GM23338 (cell line): ENCODE measurements at regions not wholly inside any gene's neighbourhood (a gene's known extent, or its start where the extent isn't known, plus 50 kb on each side); places are given as distances from the start of the nearest gene placed in this dataset.

Experiments used
- ATAC-seq: fragments of 200-7000 bp; cut with Tn5 transposase; 3 replicates; pipeline ENCODE4 v1.9.1; 2020
- DNase-seq: peaks from one replicate; pipeline ENCODE4 v3.0.0-alpha.2; 2015; ENCODE audit warnings: low spot score
- H2AFZ ChIP-seq: fragments of 200-600 bp; sonication (generic); 2 replicates; pipeline ENCODE4 v1.8.0; 2016; ENCODE audit warnings: antibody characterized with exemption, mild to moderate bottlenecking, moderate library complexity
- H3F3A ChIP-seq: fragments of 200-600 bp; sonication (generic); replicated peaks from 2 replicates; pipeline ENCODE4 v1.8.0; 2017; ENCODE audit warnings: antibody characterized with exemption, mixed run types, low read depth
- H3K27ac ChIP-seq: fragments of 200-600 bp; sonication (generic); 2 replicates; pipeline ENCODE4 v1.6.1; 2016; ENCODE audit warnings: low read depth
- H3K27me3 ChIP-seq: fragments of 200-600 bp; sonication (generic); 2 replicates; pipeline ENCODE4 v1.8.0; 2016; ENCODE audit warnings: mild to moderate bottlenecking, mixed run types, moderate library complexity; ENCODE audit not compliant: insufficient read depth
- H3K36me3 ChIP-seq: fragments of 200-600 bp; sonication (generic); 2 replicates; pipeline ENCODE4 v1.8.0; 2016; ENCODE audit warnings: mild to moderate bottlenecking; ENCODE audit not compliant: insufficient read depth
- H3K4me1 ChIP-seq: fragments of 200-600 bp; sonication (generic); 2 replicates; pipeline ENCODE4 v1.8.0; 2016; ENCODE audit warnings: mild to moderate bottlenecking, moderate library complexity; ENCODE audit not compliant: insufficient read depth
- H3K4me2 ChIP-seq: fragments of 200-600 bp; sonication (generic); 2 replicates; pipeline ENCODE4 v1.7.1; 2017; ENCODE audit warnings: mixed run types
- H3K4me3 ChIP-seq: fragments of 200-600 bp; sonication (generic); 2 replicates; pipeline ENCODE4 v1.6.1; 2016; ENCODE audit warnings: mixed run types
- H3K79me2 ChIP-seq: fragments of 200-600 bp; sonication (generic); replicated peaks from 2 replicates; pipeline ENCODE4 v1.8.0; 2017; ENCODE audit warnings: mild to moderate bottlenecking; ENCODE audit not compliant: insufficient read depth
- H3K9me2 ChIP-seq: fragments of 200-600 bp; sonication (generic); 2 replicates; pipeline ENCODE4 v1.8.0; 2017; ENCODE audit not compliant: insufficient read depth
- H4K20me1 ChIP-seq: fragments of 200-600 bp; sonication (generic); replicated peaks from 2 replicates; pipeline ENCODE4 v1.8.0; 2017; ENCODE audit warnings: mild to moderate bottlenecking; ENCODE audit not compliant: insufficient read depth
- H3K27ac Mint-ChIP-seq: 2 replicates; pipeline ENCODE4 v1.8.0; 2020; ENCODE audit warnings: inconsistent platforms, mild to moderate bottlenecking, moderate library complexity, mixed read lengths
- H3K27me3 Mint-ChIP-seq: 3 replicates; pipeline ENCODE4 v1.8.0; 2022; ENCODE audit warnings: low read depth, mild to moderate bottlenecking, moderate library complexity, mixed read lengths, inconsistent platforms; ENCODE audit not compliant: insufficient read depth, poor library complexity
- H3K36me3 Mint-ChIP-seq: 3 replicates; pipeline ENCODE4 v1.8.0; 2021; ENCODE audit warnings: low read depth, mild to moderate bottlenecking, inconsistent platforms, moderate library complexity, mixed read lengths
- H3K4me1 Mint-ChIP-seq: 3 replicates; pipeline ENCODE4 v1.8.0; 2020; ENCODE audit warnings: mild to moderate bottlenecking, inconsistent platforms, mixed read lengths
- H3K4me3 Mint-ChIP-seq: 3 replicates; pipeline ENCODE4 v1.8.0; 2021; ENCODE audit warnings: moderate library complexity, mild to moderate bottlenecking, inconsistent platforms, mixed read lengths
- H3K9me3 Mint-ChIP-seq: 3 replicates; pipeline ENCODE4 v1.8.0; 2020; ENCODE audit warnings: moderate library complexity, mild to moderate bottlenecking, inconsistent platforms, mixed read lengths
- EZH2 ChIP-seq: fragments of 200-600 bp; sonication (generic); IDR thresholded peaks from one replicate; pipeline ENCODE4 v1.8.0; 2017; ENCODE audit warnings: antibody characterized with exemption, mild to moderate bottlenecking, low read depth; ENCODE audit not compliant: unreplicated experiment
- EZH2phosphoT487 ChIP-seq: fragments of 200-600 bp; sonication (generic); IDR thresholded peaks from one replicate; pipeline ENCODE4 v1.8.1; 2018; ENCODE audit warnings: antibody characterized with exemption; ENCODE audit not compliant: unreplicated experiment
- STAT1 ChIP-seq: IDR thresholded peaks from one replicate; pipeline ENCODE4 v1.6.1; 2016; ENCODE audit warnings: antibody characterized with exemption; ENCODE audit not compliant: unreplicated experiment
- ZNF114 ChIP-seq: fragments of 250-450 bp; sonication (Bioruptor Pico); IDR thresholded peaks from 2 replicates; pipeline ENCODE4 v1.5.0; 2020; ENCODE audit warnings: mild to moderate bottlenecking, moderate library complexity
- ZNF331 ChIP-seq: fragments of 250-450 bp; sonication (Bioruptor Pico); IDR thresholded peaks from 2 replicates; pipeline ENCODE4 v1.5.0; 2020; ENCODE audit warnings: low read depth, mild to moderate bottlenecking, moderate library complexity
- TF ChIP-seq, protein P1 (sequence below): fragments of 250-450 bp; sonication (Bioruptor Pico); IDR thresholded peaks from 2 replicates; pipeline ENCODE4 v1.5.0; 2020; ENCODE audit warnings: mild to moderate bottlenecking, moderate library complexity

DNA sequence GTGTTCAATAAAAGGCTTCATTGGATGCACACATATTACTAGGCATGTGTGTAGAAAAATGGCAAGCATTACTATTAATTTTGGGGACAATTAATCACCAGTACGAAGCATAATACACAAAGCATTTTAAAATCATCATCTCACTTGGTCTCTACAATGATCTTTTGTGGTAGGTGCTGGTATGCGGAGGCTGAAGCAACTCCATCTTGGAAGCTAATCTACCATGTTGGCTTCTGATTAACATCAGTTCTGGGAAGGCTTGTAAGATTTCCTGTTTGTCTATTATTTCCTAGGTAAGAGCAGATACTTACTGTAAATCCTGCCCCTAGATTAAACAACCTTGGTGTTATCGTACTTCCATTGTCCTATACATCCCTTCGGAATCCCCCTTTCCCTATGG lies 121.7 kb upstream of the RUNX1 start:
- Mint-ChIP-seq H3K9me3 (peaks cover 3% of the 10 kb centered on the region; the same call in 1 of the 3 replicates), H3K36me3 (no peaks in the 10 kb centered on the region), H3K4me3 (no peak overlapping the region), H3K4me1 (peaks cover 12% of the 10 kb centered on the region), H3K27me3 (peaks cover 5% of the 10 kb centered on the region), H3K27ac (no peak overlapping the region)
- no peak for TF ChIP-seq EZH2
- no peak for TF ChIP-seq EZH2phosphoT487
- no peak for TF ChIP-seq STAT1
- no peak for TF ChIP-seq ZNF331 (CRISPR knock-in tag)
- TF ChIP-seq, protein P1, sequence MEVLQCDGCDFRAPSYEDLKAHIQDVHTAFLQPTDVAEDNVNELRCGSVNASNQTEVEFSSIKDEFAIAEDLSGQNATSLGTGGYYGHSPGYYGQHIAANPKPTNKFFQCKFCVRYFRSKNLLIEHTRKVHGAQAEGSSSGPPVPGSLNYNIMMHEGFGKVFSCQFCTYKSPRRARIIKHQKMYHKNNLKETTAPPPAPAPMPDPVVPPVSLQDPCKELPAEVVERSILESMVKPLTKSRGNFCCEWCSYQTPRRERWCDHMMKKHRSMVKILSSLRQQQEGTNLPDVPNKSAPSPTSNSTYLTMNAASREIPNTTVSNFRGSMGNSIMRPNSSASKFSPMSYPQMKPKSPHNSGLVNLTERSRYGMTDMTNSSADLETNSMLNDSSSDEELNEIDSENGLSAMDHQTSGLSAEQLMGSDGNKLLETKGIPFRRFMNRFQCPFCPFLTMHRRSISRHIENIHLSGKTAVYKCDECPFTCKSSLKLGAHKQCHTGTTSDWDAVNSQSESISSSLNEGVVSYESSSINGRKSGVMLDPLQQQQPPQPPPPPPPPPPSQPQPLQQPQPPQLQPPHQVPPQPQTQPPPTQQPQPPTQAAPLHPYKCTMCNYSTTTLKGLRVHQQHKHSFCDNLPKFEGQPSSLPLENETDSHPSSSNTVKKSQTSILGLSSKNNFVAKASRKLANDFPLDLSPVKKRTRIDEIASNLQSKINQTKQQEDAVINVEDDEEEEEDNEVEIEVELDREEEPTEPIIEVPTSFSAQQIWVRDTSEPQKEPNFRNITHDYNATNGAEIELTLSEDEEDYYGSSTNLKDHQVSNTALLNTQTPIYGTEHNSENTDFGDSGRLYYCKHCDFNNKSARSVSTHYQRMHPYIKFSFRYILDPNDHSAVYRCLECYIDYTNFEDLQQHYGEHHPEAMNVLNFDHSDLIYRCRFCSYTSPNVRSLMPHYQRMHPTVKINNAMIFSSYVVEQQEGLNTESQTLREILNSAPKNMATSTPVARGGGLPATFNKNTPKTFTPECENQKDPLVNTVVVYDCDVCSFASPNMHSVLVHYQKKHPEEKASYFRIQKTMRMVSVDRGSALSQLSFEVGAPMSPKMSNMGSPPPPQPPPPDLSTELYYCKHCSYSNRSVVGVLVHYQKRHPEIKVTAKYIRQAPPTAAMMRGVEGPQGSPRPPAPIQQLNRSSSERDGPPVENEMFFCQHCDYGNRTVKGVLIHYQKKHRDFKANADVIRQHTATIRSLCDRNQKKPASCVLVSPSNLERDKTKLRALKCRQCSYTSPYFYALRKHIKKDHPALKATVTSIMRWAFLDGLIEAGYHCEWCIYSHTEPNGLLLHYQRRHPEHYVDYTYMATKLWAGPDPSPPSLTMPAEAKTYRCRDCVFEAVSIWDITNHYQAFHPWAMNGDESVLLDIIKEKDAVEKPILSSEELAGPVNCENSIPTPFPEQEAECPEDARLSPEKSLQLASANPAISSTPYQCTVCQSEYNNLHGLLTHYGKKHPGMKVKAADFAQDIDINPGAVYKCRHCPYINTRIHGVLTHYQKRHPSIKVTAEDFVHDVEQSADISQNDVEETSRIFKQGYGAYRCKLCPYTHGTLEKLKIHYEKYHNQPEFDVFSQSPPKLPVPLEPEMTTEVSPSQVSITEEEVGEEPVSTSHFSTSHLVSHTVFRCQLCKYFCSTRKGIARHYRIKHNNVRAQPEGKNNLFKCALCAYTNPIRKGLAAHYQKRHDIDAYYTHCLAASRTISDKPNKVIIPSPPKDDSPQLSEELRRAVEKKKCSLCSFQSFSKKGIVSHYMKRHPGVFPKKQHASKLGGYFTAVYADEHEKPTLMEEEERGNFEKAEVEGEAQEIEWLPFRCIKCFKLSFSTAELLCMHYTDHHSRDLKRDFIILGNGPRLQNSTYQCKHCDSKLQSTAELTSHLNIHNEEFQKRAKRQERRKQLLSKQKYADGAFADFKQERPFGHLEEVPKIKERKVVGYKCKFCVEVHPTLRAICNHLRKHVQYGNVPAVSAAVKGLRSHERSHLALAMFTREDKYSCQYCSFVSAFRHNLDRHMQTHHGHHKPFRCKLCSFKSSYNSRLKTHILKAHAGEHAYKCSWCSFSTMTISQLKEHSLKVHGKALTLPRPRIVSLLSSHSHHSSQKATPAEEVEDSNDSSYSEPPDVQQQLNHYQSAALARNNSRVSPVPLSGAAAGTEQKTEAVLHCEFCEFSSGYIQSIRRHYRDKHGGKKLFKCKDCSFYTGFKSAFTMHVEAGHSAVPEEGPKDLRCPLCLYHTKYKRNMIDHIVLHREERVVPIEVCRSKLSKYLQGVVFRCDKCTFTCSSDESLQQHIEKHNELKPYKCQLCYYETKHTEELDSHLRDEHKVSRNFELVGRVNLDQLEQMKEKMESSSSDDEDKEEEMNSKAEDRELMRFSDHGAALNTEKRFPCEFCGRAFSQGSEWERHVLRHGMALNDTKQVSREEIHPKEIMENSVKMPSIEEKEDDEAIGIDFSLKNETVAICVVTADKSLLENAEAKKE (CRISPR knock-in tag): no peak
- no peaks in the 10 kb centered on the region for H3F3A ChIP-seq
- H3K27me3 ChIP-seq: no peaks in the 10 kb centered on the region
- H3K4me2 ChIP-seq: no peak overlapping the region
- peaks cover 5% of the 10 kb centered on the region; the same call in 1 of the 2 replicates for H3K4me1 ChIP-seq
- ATAC-seq (no peak), DNase-seq (no peak)
- H3K27ac ChIP-seq: no peak overlapping the region
- H4K20me1 ChIP-seq: no peaks in the 10 kb centered on the region
- H3K9me2 ChIP-seq: peaks cover 7% of the 10 kb centered on the region; the same call in 1 of the 2 replicates
- no peak overlapping the region for H2AFZ ChIP-seq
- H3K36me3 ChIP-seq: no peaks in the 10 kb centered on the region
- H3K79me2 ChIP-seq: no peaks in the 10 kb centered on the region
- no peak overlapping the region for H3K4me3 ChIP-seq

DNA sequence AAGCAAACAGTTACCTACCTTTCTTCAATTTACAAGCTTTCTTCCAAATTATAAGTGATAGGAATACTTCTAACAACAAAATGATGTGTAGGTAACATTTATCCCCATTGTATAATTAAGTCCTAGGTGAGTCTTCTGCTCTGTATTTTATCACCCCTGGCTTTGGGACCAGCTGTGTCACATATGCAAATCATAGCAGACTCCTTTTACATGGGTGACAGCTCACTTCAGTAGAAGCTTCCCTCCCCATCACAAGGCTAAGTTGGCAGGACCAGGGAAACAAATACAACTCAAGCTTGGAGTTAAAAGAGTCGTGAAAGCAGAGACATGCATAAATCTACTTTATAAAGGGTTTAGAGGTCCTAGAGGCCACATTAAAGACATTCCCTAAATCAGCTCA lies 121.1 kb upstream of the RUNX1 start:
- Histone ChIP-seq H3F3A (no peaks in the 10 kb centered on the region), H2AFZ (no peak overlapping the region), H3K36me3 (no peaks in the 10 kb centered on the region), H3K27ac (no peak overlapping the region), H3K27me3 (no peaks in the 10 kb centered on the region), H3K9me2 (peaks cover 6% of the 10 kb centered on the region; the same call in 1 of the 2 replicates), H3K79me2 (no peaks in the 10 kb centered on the region), H3K4me2 (no peak overlapping the region), H3K4me1 (peaks cover 5% of the 10 kb centered on the region; the same call in 1 of the 2 replicates), H4K20me1 (no peaks in the 10 kb centered on the region), H3K4me3 (no peak overlapping the region)
- Mint-ChIP-seq H3K9me3 (peaks cover 3% of the 10 kb centered on the region; the same call in 1 of the 3 replicates), H3K4me3 (no peak overlapping the region), H3K27me3 (peaks cover 5% of the 10 kb centered on the region), H3K36me3 (no peaks in the 10 kb centered on the region), H3K27ac (no peak overlapping the region), H3K4me1 (peaks cover 12% of the 10 kb centered on the region)
- no peak for DNase-seq
- no peak for ATAC-seq
- TF ChIP-seq ZNF114 (CRISPR knock-in tag) (no peak), EZH2 (no peak)
- TF ChIP-seq, protein P1 (CRISPR knock-in tag): no peak
